K562 (cell line): ENCODE measurements at regions not wholly inside any gene's neighbourhood (a gene's known extent, or its start where the extent isn't known, plus 50 kb on each side); places are given as distances from the start of the nearest gene placed in this dataset.

Source experiments
- ATAC-seq: fragments of 200-7000 bp; cut with Tn5 transposase; 3 replicates; pipeline ENCODE4 v1.9.1; 2020; ENCODE audit warnings: moderate library complexity
- BruUV-seq: library from RNA; stranded (reverse); fragments of 400-500 nt; replicated peaks from 2 replicates; lab custom pipeline; 2021; lab: Mats Ljungman, UMichigan
- CTCF ChIA-PET: fragments of 300-600 bp; formaldehyde crosslinking; extraction: SDS; loops from one replicate; lab custom pipeline; 2021; ENCODE audit warnings: low intra/inter-chr PET ratio; lab: Yijun Ruan, JAX
- POLR2A ChIA-PET: fragments of 300-600, 350-650 bp; sonication (Branson Sonifier 250); formaldehyde crosslinking; extraction: SDS; loops from one replicate; lab custom pipeline; 2021; ENCODE audit warnings: antibody characterized with exemption, inconsistent platforms; lab: Yijun Ruan, JAX
- DNase-seq, 4 experiments: peaks; one replicate each; pipeline versions ENCODE4 v3.0.0 to v3.0.0-alpha.2; 2011 to 2018; ENCODE audit warnings: low spot score in 3 of 4, mixed read lengths in 3 of 4; ENCODE audit errors: extremely low read depth in 1 of 4
- FAIRE-seq: peaks from 2 replicates; lab custom pipeline; 2011; peaks lifted over from hg19 to GRCh38; lab: Jason Lieb, UNC
- H2AFZ ChIP-seq: 2 replicates; pipeline ENCODE4 v1.6.0; 2011; ENCODE audit warnings: low read depth, low read length, control low read depth, inconsistent platforms
- H3K27ac ChIP-seq: fragments of 200-600 bp; 3 replicates; pipeline ENCODE4 v1.8.0; 2011; ENCODE audit warnings: low read depth, mild to moderate bottlenecking, control low read depth, inconsistent platforms, low read length, moderate library complexity, mixed read lengths; ENCODE audit errors: extremely low read depth
- H3K27me3 ChIP-seq, 2 experiments: fragments of 300-600 bp in 1 of 2; 2 replicates in 1 of 2; 3 replicates in 1 of 2; pipeline versions ENCODE4 v1.6.0 to v1.8.0; 2011; ENCODE audit warnings: inconsistent platforms in 2 of 2, low read length in 2 of 2, mild to moderate bottlenecking in 1 of 2, mixed read lengths in 1 of 2, moderate library complexity in 1 of 2; ENCODE audit not compliant: control insufficient read depth in 2 of 2, insufficient read depth in 2 of 2
- H3K36me3 ChIP-seq: fragments of 300-600 bp; 3 replicates; pipeline ENCODE4 v1.8.0; 2011; ENCODE audit warnings: mild to moderate bottlenecking, low read length, inconsistent platforms; ENCODE audit not compliant: control insufficient read depth, insufficient read depth
- H3K4me1 ChIP-seq, 2 experiments: fragments of 200-600 bp in 1 of 2; replicated peaks in 1 of 2; 2 replicates in 1 of 2; 3 replicates in 1 of 2; pipeline versions ENCODE4 v1.5.1 to v1.8.0; 2011; ENCODE audit warnings: inconsistent platforms in 2 of 2, low read length in 2 of 2, mild to moderate bottlenecking in 1 of 2, mixed read lengths in 1 of 2, moderate library complexity in 1 of 2; ENCODE audit not compliant: control insufficient read depth in 2 of 2, insufficient read depth in 2 of 2
- H3K4me2 ChIP-seq: 2 replicates; pipeline ENCODE4 v1.6.1; 2011; ENCODE audit warnings: low read length, control low read depth, inconsistent platforms, mixed read lengths; ENCODE audit not compliant: insufficient read depth
- H3K4me3 ChIP-seq: fragments of 200-600 bp; sonication (generic), shearing (Covaris generic); 2 replicates; pipeline ENCODE4 v1.5.1; 2016; ENCODE audit warnings: control low read depth, inconsistent platforms
- H3K79me2 ChIP-seq: fragments of 200-600 bp; 3 replicates; pipeline ENCODE4 v1.8.0; 2011; ENCODE audit warnings: low read length, inconsistent platforms; ENCODE audit not compliant: control insufficient read depth, insufficient read depth
- H3K9ac ChIP-seq, 2 experiments: 2 replicates each; pipeline versions ENCODE4 v1.6.0 to v1.6.1; 2011; ENCODE audit warnings: low read depth in 2 of 2, low read length in 2 of 2, control low read depth in 1 of 2, inconsistent platforms in 1 of 2, mild to moderate bottlenecking in 1 of 2, mixed read lengths in 1 of 2; ENCODE audit not compliant: insufficient read depth in 1 of 2
- H3K9me1 ChIP-seq: one replicate; pipeline ENCODE4 v1.6.0; 2011; ENCODE audit warnings: inconsistent platforms, mild to moderate bottlenecking, low read length, moderate library complexity; ENCODE audit not compliant: control insufficient read depth, insufficient read depth
- H3K9me3 ChIP-seq: replicated peaks from 2 replicates; pipeline ENCODE4 v1.5.1; 2011; ENCODE audit warnings: low read depth, low read length, inconsistent platforms; ENCODE audit not compliant: control insufficient read depth, insufficient read depth
- H4K20me1 ChIP-seq: replicated peaks from 2 replicates; pipeline ENCODE4 v1.6.1; 2011; ENCODE audit warnings: low read length, inconsistent platforms, mixed read lengths; ENCODE audit not compliant: control insufficient read depth, insufficient read depth
- HCFC1 ChIP-seq: IDR thresholded peaks from 2 replicates; pipeline ENCODE4 v1.6.1; 2012; ENCODE audit warnings: low read depth, low read length, improper control_type of control experiment
- HMG20A ChIP-seq: fragments of 450-650 bp; formaldehyde crosslinking; conservative IDR thresholded peaks from 2 replicates; pipeline ENCODE4 v1.4.0; 2020; ENCODE audit warnings: mild to moderate bottlenecking, mixed read lengths
- HNRNPL ChIP-seq: fragments of 200-400 bp; formaldehyde crosslinking; IDR thresholded peaks from 2 replicates; pipeline ENCODE4 v1.6.1; 2017; ENCODE audit warnings: low read depth, mild to moderate bottlenecking, low read length
- LEF1 ChIP-seq: fragments of 450-650 bp; IDR thresholded peaks from 2 replicates; pipeline ENCODE4 v1.6.1; 2016; ENCODE audit warnings: mild to moderate bottlenecking
- MBD2 ChIP-seq: sonication (generic); IDR thresholded peaks from 2 replicates; pipeline ENCODE4 v1.6.1; 2016; ENCODE audit warnings: low read depth, borderline replicate concordance
- NUFIP1 ChIP-seq: fragments of 450-650 bp; IDR thresholded peaks from 2 replicates; pipeline ENCODE4 v1.6.1; 2018; ENCODE audit not compliant: partially characterized antibody
- PHF21A ChIP-seq: fragments of 450-650 bp; IDR thresholded peaks from 2 replicates; pipeline ENCODE4 v1.6.1; 2017; ENCODE audit warnings: low read depth, borderline replicate concordance
- PHTF2 ChIP-seq: fragments of 250-450 bp; sonication (Bioruptor Pico); IDR thresholded peaks from 2 replicates; pipeline ENCODE4 v1.5.0; 2021; ENCODE audit warnings: mild to moderate bottlenecking
- SRF ChIP-seq, 2 experiments: fragments of 250-450, 450-650 bp in 1 of 2; sonication (Bioruptor Pico) in 1 of 2; sonication (generic) in 1 of 2; formaldehyde crosslinking; IDR thresholded peaks; 2 replicates each; pipeline versions ENCODE4 v1.5.0 to v1.5.1; 2020 to 2022; ENCODE audit warnings: mild to moderate bottlenecking in 1 of 2, missing genetic modification reagents in 1 of 2
- TFAM ChIP-seq: fragments of 250-450 bp; sonication (Bioruptor Pico); conservative IDR thresholded peaks from 2 replicates; pipeline ENCODE4 v1.5.0; 2021; ENCODE audit warnings: mild to moderate bottlenecking, moderate library complexity
- ZNF3 ChIP-seq: fragments of 250-450 bp; sonication (Bioruptor Pico); IDR thresholded peaks from 2 replicates; pipeline ENCODE4 v1.5.0; 2021; ENCODE audit warnings: mild to moderate bottlenecking, moderate library complexity
- ZNF584 ChIP-seq: fragments of 200-800 bp; sonication (Bioruptor generic); IDR thresholded peaks from 2 replicates; pipeline ENCODE4 v1.6.1; 2016; ENCODE audit warnings: low read depth, mild to moderate bottlenecking, missing genetic modification characterization, missing compliant biosample characterization
- ZNF764 ChIP-seq: fragments of 250-450 bp; sonication (Bioruptor Pico); IDR thresholded peaks from 2 replicates; pipeline ENCODE4 v1.4.0; 2020; ENCODE audit warnings: low read depth, mild to moderate bottlenecking, moderate library complexity
- WGBS: fragments of 100-300 bp; shearing (Covaris generic); methylation state at CpG from one replicate; pipeline ENCODE4 v1.1.6; 2016; ENCODE audit warnings: low coverage, mixed read lengths; ENCODE audit not compliant: insufficient coverage; ENCODE audit errors: missing lambda C conversion rate; 5-methylcytosine and 5-hydroxymethylcytosine counted together
- in situ Hi-C: fragments of 300-500 bp; cut with MboI; formaldehyde crosslinking; loops from 4 replicates; pipeline ENCODE4 v1.15.0; 2018; ENCODE audit warnings: inconsistent platforms, mixed read lengths
- intact Hi-C: fragments of 100-400 bp; cut with micrococcal nuclease; formaldehyde crosslinking; loops from 2 replicates; pipeline ENCODE4 v1.14.2; 2022
- TF ChIP-seq, protein P1 (sequence below): fragments of 250-450 bp; sonication (Bioruptor Pico); IDR thresholded peaks from 2 replicates; pipeline ENCODE4 v1.5.0; 2021
- TF ChIP-seq, protein P2 (sequence below): fragments of 250-450 bp; sonication (Bioruptor Pico); IDR thresholded peaks from 2 replicates; pipeline ENCODE4 v1.5.0; 2020; ENCODE audit warnings: mild to moderate bottlenecking
- TF ChIP-seq, protein P3 (sequence below): fragments of 450-650 bp; formaldehyde crosslinking; IDR thresholded peaks from 2 replicates; pipeline ENCODE4 v1.4.0; 2022; ENCODE audit warnings: missing genetic modification characterization

DNA sequence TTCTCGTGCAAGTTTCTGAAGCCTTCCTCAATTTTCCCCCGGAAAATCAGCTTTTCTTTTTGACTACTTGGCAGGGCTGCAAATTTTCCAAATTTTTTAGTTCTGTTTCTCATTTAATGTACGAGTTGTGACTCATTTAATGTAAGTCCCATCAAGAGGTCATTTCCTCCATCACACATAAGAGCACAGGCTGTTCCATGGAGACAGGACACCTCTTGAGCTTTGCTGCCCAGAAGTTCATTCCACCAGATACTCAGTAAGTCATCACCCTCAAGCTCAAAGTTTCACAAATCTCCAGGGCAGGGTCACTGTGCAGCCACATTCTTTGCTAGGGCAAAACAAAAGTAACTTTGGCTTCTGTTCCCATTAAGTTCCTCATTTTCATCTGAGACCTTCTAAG is 101.5 kb upstream of the TEKT4 start:
- FAIRE-seq: no peak
- no peaks in the 10 kb centered on the region for H3K9me1 ChIP-seq
- H3K9ac ChIP-seq: no peak overlapping the region
- no peaks in the 10 kb centered on the region for H3K79me2 ChIP-seq
- no peaks in the 10 kb centered on the region for H4K20me1 ChIP-seq
- intact Hi-C loops (no loop called here), in situ Hi-C loops (no loop called here)
- H3K9me3 ChIP-seq: no peaks in the 10 kb centered on the region
- H3K27me3 ChIP-seq: no peaks in the 10 kb centered on the region
- no peak overlapping the region for H3K4me2 ChIP-seq
- 4% methylated on average over 3 of the region's 3 CpGs for WGBS
- POLR2A ChIA-PET: no interaction called here
- no peak for DNase-seq
- H2AFZ ChIP-seq: no peak overlapping the region
- no peak overlapping the region for H3K4me3 ChIP-seq
- ATAC-seq: no peak
- BruUV-seq: no TSS peak
- H3K36me3 ChIP-seq: no peaks in the 10 kb centered on the region
- H3K27ac ChIP-seq: no peak overlapping the region
- H3K4me1 ChIP-seq: no peaks in the 10 kb centered on the region
- CTCF ChIA-PET: no interaction called here
- TF ChIP-seq, protein P1, sequence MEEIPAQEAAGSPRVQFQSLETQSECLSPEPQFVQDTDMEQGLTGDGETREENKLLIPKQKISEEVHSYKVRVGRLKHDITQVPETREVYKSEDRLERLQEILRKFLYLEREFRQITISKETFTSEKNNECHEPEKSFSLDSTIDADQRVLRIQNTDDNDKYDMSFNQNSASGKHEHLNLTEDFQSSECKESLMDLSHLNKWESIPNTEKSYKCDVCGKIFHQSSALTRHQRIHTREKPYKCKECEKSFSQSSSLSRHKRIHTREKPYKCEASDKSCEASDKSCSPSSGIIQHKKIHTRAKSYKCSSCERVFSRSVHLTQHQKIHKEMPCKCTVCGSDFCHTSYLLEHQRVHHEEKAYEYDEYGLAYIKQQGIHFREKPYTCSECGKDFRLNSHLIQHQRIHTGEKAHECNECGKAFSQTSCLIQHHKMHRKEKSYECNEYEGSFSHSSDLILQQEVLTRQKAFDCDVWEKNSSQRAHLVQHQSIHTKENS (CRISPR knock-in tag): no peak
- TF ChIP-seq HCFC1 (no peak), TFAM (CRISPR knock-in tag) (no peak), MBD2 (no peak), SRF (CRISPR knock-in tag; IDR thresholded peaks at IDR 0.05) (no peak), PHTF2 (no peak), NUFIP1 (no peak), ZNF764 (no peak), HMG20A (CRISPR knock-in tag) (no peak), PHF21A (no peak), LEF1 (no peak), ZNF584 (CRISPR knock-in tag) (no peak), ZNF3 (CRISPR knock-in tag) (no peak), HNRNPL (no peak)
- TF ChIP-seq, protein P2, sequence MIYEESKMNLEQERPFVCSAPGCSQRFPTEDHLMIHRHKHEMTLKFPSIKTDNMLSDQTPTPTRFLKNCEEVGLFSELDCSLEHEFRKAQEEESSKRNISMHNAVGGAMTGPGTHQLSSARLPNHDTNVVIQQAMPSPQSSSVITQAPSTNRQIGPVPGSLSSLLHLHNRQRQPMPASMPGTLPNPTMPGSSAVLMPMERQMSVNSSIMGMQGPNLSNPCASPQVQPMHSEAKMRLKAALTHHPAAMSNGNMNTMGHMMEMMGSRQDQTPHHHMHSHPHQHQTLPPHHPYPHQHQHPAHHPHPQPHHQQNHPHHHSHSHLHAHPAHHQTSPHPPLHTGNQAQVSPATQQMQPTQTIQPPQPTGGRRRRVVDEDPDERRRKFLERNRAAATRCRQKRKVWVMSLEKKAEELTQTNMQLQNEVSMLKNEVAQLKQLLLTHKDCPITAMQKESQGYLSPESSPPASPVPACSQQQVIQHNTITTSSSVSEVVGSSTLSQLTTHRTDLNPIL (CRISPR knock-in tag): no peak
- TF ChIP-seq, protein P3, sequence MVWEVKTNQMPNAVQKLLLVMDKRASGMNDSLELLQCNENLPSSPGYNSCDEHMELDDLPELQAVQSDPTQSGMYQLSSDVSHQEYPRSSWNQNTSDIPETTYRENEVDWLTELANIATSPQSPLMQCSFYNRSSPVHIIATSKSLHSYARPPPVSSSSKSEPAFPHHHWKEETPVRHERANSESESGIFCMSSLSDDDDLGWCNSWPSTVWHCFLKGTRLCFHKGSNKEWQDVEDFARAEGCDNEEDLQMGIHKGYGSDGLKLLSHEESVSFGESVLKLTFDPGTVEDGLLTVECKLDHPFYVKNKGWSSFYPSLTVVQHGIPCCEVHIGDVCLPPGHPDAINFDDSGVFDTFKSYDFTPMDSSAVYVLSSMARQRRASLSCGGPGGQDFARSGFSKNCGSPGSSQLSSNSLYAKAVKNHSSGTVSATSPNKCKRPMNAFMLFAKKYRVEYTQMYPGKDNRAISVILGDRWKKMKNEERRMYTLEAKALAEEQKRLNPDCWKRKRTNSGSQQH: no peak
